Fibroblast of villous mesenchyme (primary cell): ENCODE measurements at regions not wholly inside any gene's neighbourhood (a gene's known extent, or its start where the extent isn't known, plus 50 kb on each side); places are given as distances from the start of the nearest gene placed in this dataset.

Source experiments
- DNase-seq: peaks from one replicate; pipeline ENCODE4 v3.0.0-alpha.2; 2010; ENCODE audit warnings: low read depth
- H3K4me3 ChIP-seq: 2 replicates; pipeline ENCODE4 v1.5.1; 2011; ENCODE audit warnings: low read depth, mild to moderate bottlenecking, low read length
- CTCF ChIP-seq: IDR thresholded peaks from 2 replicates; pipeline ENCODE4 v1.5.1; 2012; ENCODE audit warnings: low read depth, mild to moderate bottlenecking, low read length; ENCODE audit not compliant: insufficient read depth

GRCh38 chr13:83975655-83976165 is 93.4 kb upstream of the SLITRK1 start:
- TF ChIP-seq CTCF = no peak
- no peak for DNase-seq
- no peak overlapping the region for H3K4me3 ChIP-seq

- TF ChIP-seq CTCF = no peak
- DNase-seq = no peak
- H3K4me3 ChIP-seq = no peak overlapping the region
These were observed 76.3 kb upstream of the SLITRK1 start for GRCh38 chr13:83958531-83958930.

- no peak for TF ChIP-seq CTCF
- no peak overlapping the region for H3K4me3 ChIP-seq
- DNase-seq = no peak
These were observed 72.7 kb upstream of the SLITRK1 start for GRCh38 chr13:83955011-83955410.

- H3K4me3 ChIP-seq = no peak overlapping the region
- no peak for TF ChIP-seq CTCF
- no peak for DNase-seq
These were observed 71.6 kb upstream of the SLITRK1 start for GRCh38 chr13:83953916-83954315.

- no peak overlapping the region for H3K4me3 ChIP-seq
- no peak for DNase-seq
- TF ChIP-seq CTCF = no peak
These were observed 68.0 kb upstream of the SLITRK1 start for GRCh38 chr13:83950293-83950692.

- no peak overlapping the region for H3K4me3 ChIP-seq
- no peak for DNase-seq
- no peak for TF ChIP-seq CTCF
These were observed 61.4 kb upstream of the SLITRK1 start for GRCh38 chr13:83943530-83944279.
